Neural crest cell (in vitro differentiated cells): ENCODE measurements at regions not wholly inside any gene's neighbourhood (a gene's known extent, or its start where the extent isn't known, plus 50 kb on each side); places are given as distances from the start of the nearest gene placed in this dataset.

ENCODE experiments used
- DNase-seq: peaks from one replicate; pipeline ENCODE4 v3.0.0; 2021; ENCODE audit warnings: low read depth, mixed read lengths, low spot score
- H3K27ac Mint-ChIP-seq: one replicate; pipeline ENCODE4 v1.8.0; 2021; ENCODE audit warnings: mild to moderate bottlenecking, mixed read lengths; ENCODE audit not compliant: unreplicated experiment
- H3K27me3 Mint-ChIP-seq: 2 replicates; pipeline ENCODE4 v1.8.0; 2021; ENCODE audit warnings: low read depth, mild to moderate bottlenecking, mixed read lengths
- H3K36me3 Mint-ChIP-seq: 2 replicates; pipeline ENCODE4 v1.8.0; 2021; ENCODE audit warnings: low read depth, mild to moderate bottlenecking, mixed read lengths
- H3K4me1 Mint-ChIP-seq: 2 replicates; pipeline ENCODE4 v1.8.0; 2021; ENCODE audit warnings: mixed read lengths
- H3K4me3 Mint-ChIP-seq: one replicate; pipeline ENCODE4 v1.8.0; 2021; ENCODE audit warnings: mild to moderate bottlenecking, mixed read lengths
- H3K9me3 Mint-ChIP-seq: 2 replicates; pipeline ENCODE4 v1.8.0; 2021; ENCODE audit warnings: mixed read lengths
- CTCF ChIP-seq: fragments of 200-600 bp; sonication (generic); conservative IDR thresholded peaks from 2 replicates; pipeline ENCODE4 v1.5.0; 2021; ENCODE audit warnings: antibody characterized with exemption, mild to moderate bottlenecking

GRCh38 chr10:30215141-30215540, 133.9 kb downstream of the MTPAP start:
- Mint-ChIP-seq H3K9me3 (no peaks in the 10 kb centered on the region), H3K27ac (peak overlapping the region; percentile 20), H3K36me3 (no peaks in the 10 kb centered on the region), H3K4me1 (peaks cover 23% of the 10 kb centered on the region), H3K4me3 (no peak overlapping the region), H3K27me3 (no peaks in the 10 kb centered on the region)
- no peak for DNase-seq
- TF ChIP-seq CTCF, result no peak

- no peak overlapping the region for H3K27ac Mint-ChIP-seq
- peaks cover 6% of the 10 kb centered on the region for H3K9me3 Mint-ChIP-seq
- peaks cover under 1% of the 10 kb centered on the region for H3K36me3 Mint-ChIP-seq
- H3K4me3 Mint-ChIP-seq, result no peak overlapping the region
- TF ChIP-seq CTCF, result no peak
- DNase-seq, result no peak
- H3K27me3 Mint-ChIP-seq, result no peaks in the 10 kb centered on the region
- peaks cover 7% of the 10 kb centered on the region for H3K4me1 Mint-ChIP-seq
Observed at GRCh38 chr10:30210296-30210695, 138.8 kb downstream of the MTPAP start.

- peaks cover 8% of the 10 kb centered on the region for H3K36me3 Mint-ChIP-seq
- H3K27me3 Mint-ChIP-seq, result no peaks in the 10 kb centered on the region
- TF ChIP-seq CTCF, result no peak
- no peak for DNase-seq
- H3K4me1 Mint-ChIP-seq, result peaks cover 5% of the 10 kb centered on the region
- H3K27ac Mint-ChIP-seq, result no peak overlapping the region
- no peak overlapping the region for H3K4me3 Mint-ChIP-seq
- peaks cover 14% of the 10 kb centered on the region for H3K9me3 Mint-ChIP-seq
Observed at GRCh38 chr10:30208330-30208729, 140.7 kb downstream of the MTPAP start.

GRCh38 chr10:30207485-30208052, 141.5 kb downstream of the MTPAP start:
- TF ChIP-seq CTCF, result no peak
- no peak for DNase-seq
- peaks cover 5% of the 10 kb centered on the region for H3K4me1 Mint-ChIP-seq
- no peaks in the 10 kb centered on the region for H3K27me3 Mint-ChIP-seq
- H3K4me3 Mint-ChIP-seq, result no peak overlapping the region
- H3K9me3 Mint-ChIP-seq, result peaks cover 14% of the 10 kb centered on the region
- no peak overlapping the region for H3K27ac Mint-ChIP-seq
- H3K36me3 Mint-ChIP-seq, result peaks cover 8% of the 10 kb centered on the region

GRCh38 chr10:30200017-30200415, 140.6 kb upstream of the JCAD start:
- no peak overlapping the region for H3K27ac Mint-ChIP-seq
- peaks cover 9% of the 10 kb centered on the region for H3K9me3 Mint-ChIP-seq
- H3K36me3 Mint-ChIP-seq, result peaks cover 7% of the 10 kb centered on the region
- H3K27me3 Mint-ChIP-seq, result no peaks in the 10 kb centered on the region
- H3K4me1 Mint-ChIP-seq, result peaks cover 18% of the 10 kb centered on the region
- DNase-seq, result no peak
- TF ChIP-seq CTCF, result no peak
- no peak overlapping the region for H3K4me3 Mint-ChIP-seq
